BLaER1 (cell line): ENCODE measurements at regions not wholly inside any gene's neighbourhood (a gene's known extent, or its start where the extent isn't known, plus 50 kb on each side); places are given as distances from the start of the nearest gene placed in this dataset.

Source experiments
- H3K27ac ChIP-seq: shearing (Covaris generic); formaldehyde crosslinking; 2 replicates; pipeline ENCODE4 v1.8.1; 2022
- H3K27me3 ChIP-seq: shearing (Covaris generic); formaldehyde crosslinking; 2 replicates; pipeline ENCODE4 v1.8.1; 2022
- H3K36me3 ChIP-seq: shearing (Covaris generic); formaldehyde crosslinking; 2 replicates; pipeline ENCODE4 v1.8.1; 2022
- H3K4me1 ChIP-seq: shearing (Covaris generic); formaldehyde crosslinking; 2 replicates; pipeline ENCODE4 v1.8.1; 2022
- H3K4me2 ChIP-seq: shearing (Covaris generic); formaldehyde crosslinking; 2 replicates; pipeline ENCODE4 v1.8.1; 2022
- H3K4me3 ChIP-seq: shearing (Covaris generic); formaldehyde crosslinking; 2 replicates; pipeline ENCODE4 v1.8.1; 2022
- H3K9ac ChIP-seq: shearing (Covaris generic); formaldehyde crosslinking; 2 replicates; pipeline ENCODE4 v1.8.1; 2022
- H3K9me3 ChIP-seq: shearing (Covaris generic); formaldehyde crosslinking; 2 replicates; pipeline ENCODE4 v1.8.1; 2022
- H4K20me1 ChIP-seq: shearing (Covaris generic); formaldehyde crosslinking; 2 replicates; pipeline ENCODE4 v1.8.1; 2022
- Cebpa-rat ChIP-seq: shearing (Covaris generic); IDR thresholded peaks from 2 replicates; pipeline ENCODE4 v1.8.1; 2022

- no peaks in the 10 kb centered on the region for H4K20me1 ChIP-seq
- no peak overlapping the region for H3K4me2 ChIP-seq
- H3K36me3 ChIP-seq: no peaks in the 10 kb centered on the region
- no peak for TF ChIP-seq Cebpa-rat
- no peak overlapping the region for H3K4me3 ChIP-seq
- no peak overlapping the region for H3K9ac ChIP-seq
- H3K27ac ChIP-seq: no peak overlapping the region
- H3K27me3 ChIP-seq: no peaks in the 10 kb centered on the region
- H3K4me1 ChIP-seq: no peaks in the 10 kb centered on the region
- H3K9me3 ChIP-seq: no peaks in the 10 kb centered on the region
These were observed 279.4 kb upstream of the MAN1A1 start for GRCh38 chr6:119628691-119629594.

GRCh38 chr6:119627908-119628669 lies 278.5 kb upstream of the MAN1A1 start:
- H3K9ac ChIP-seq: no peak overlapping the region
- no peaks in the 10 kb centered on the region for H3K4me1 ChIP-seq
- no peak overlapping the region for H3K4me3 ChIP-seq
- H4K20me1 ChIP-seq: no peaks in the 10 kb centered on the region
- TF ChIP-seq Cebpa-rat: no peak
- no peaks in the 10 kb centered on the region for H3K27me3 ChIP-seq
- H3K36me3 ChIP-seq: no peaks in the 10 kb centered on the region
- no peaks in the 10 kb centered on the region for H3K9me3 ChIP-seq
- no peak overlapping the region for H3K27ac ChIP-seq
- no peak overlapping the region for H3K4me2 ChIP-seq

- Histone ChIP-seq H3K27ac (no peak overlapping the region), H3K4me3 (no peak overlapping the region), H4K20me1 (no peaks in the 10 kb centered on the region), H3K4me1 (no peaks in the 10 kb centered on the region), H3K27me3 (no peaks in the 10 kb centered on the region), H3K9ac (no peak overlapping the region), H3K36me3 (no peaks in the 10 kb centered on the region), H3K9me3 (no peaks in the 10 kb centered on the region), H3K4me2 (no peak overlapping the region)
- TF ChIP-seq Cebpa-rat: no peak
These were observed 277.5 kb upstream of the MAN1A1 start for GRCh38 chr6:119626884-119627619.

- Histone ChIP-seq H4K20me1 (no peaks in the 10 kb centered on the region), H3K4me3 (no peak overlapping the region), H3K4me1 (no peaks in the 10 kb centered on the region), H3K9ac (no peak overlapping the region), H3K9me3 (no peaks in the 10 kb centered on the region), H3K27ac (no peak overlapping the region), H3K36me3 (no peaks in the 10 kb centered on the region), H3K27me3 (no peaks in the 10 kb centered on the region), H3K4me2 (no peak overlapping the region)
- no peak for TF ChIP-seq Cebpa-rat
These were observed 271.4 kb upstream of the MAN1A1 start for GRCh38 chr6:119620846-119621555.

- Histone ChIP-seq H3K27me3 (no peaks in the 10 kb centered on the region), H3K27ac (no peak overlapping the region), H3K4me2 (no peak overlapping the region), H4K20me1 (no peaks in the 10 kb centered on the region), H3K4me1 (no peaks in the 10 kb centered on the region), H3K4me3 (no peak overlapping the region), H3K9ac (no peak overlapping the region), H3K9me3 (no peaks in the 10 kb centered on the region), H3K36me3 (no peaks in the 10 kb centered on the region)
- TF ChIP-seq Cebpa-rat: no peak
These were observed 264.6 kb upstream of the MAN1A1 start for GRCh38 chr6:119614138-119614537.

GRCh38 chr6:119612911-119613381 lies 263.4 kb upstream of the MAN1A1 start:
- H3K4me3 ChIP-seq: no peak overlapping the region
- no peak for TF ChIP-seq Cebpa-rat
- H3K9me3 ChIP-seq: no peaks in the 10 kb centered on the region
- no peak overlapping the region for H3K4me2 ChIP-seq
- H3K27me3 ChIP-seq: no peaks in the 10 kb centered on the region
- H3K4me1 ChIP-seq: no peaks in the 10 kb centered on the region
- H3K36me3 ChIP-seq: no peaks in the 10 kb centered on the region
- no peaks in the 10 kb centered on the region for H4K20me1 ChIP-seq
- no peak overlapping the region for H3K27ac ChIP-seq
- no peak overlapping the region for H3K9ac ChIP-seq

GRCh38 chr6:119612176-119612891 lies 262.8 kb upstream of the MAN1A1 start:
- H3K36me3 ChIP-seq: no peaks in the 10 kb centered on the region
- no peak overlapping the region for H3K4me3 ChIP-seq
- H3K9me3 ChIP-seq: no peaks in the 10 kb centered on the region
- H4K20me1 ChIP-seq: no peaks in the 10 kb centered on the region
- TF ChIP-seq Cebpa-rat: no peak
- no peak overlapping the region for H3K4me2 ChIP-seq
- no peaks in the 10 kb centered on the region for H3K27me3 ChIP-seq
- H3K9ac ChIP-seq: no peak overlapping the region
- H3K27ac ChIP-seq: no peak overlapping the region
- no peaks in the 10 kb centered on the region for H3K4me1 ChIP-seq

GRCh38 chr6:119610754-119611153 lies 261.2 kb upstream of the MAN1A1 start:
- Histone ChIP-seq H3K4me3 (no peak overlapping the region), H3K9ac (no peak overlapping the region), H3K4me1 (no peaks in the 10 kb centered on the region), H3K4me2 (no peak overlapping the region), H3K36me3 (no peaks in the 10 kb centered on the region), H3K27ac (no peak overlapping the region), H3K27me3 (no peaks in the 10 kb centered on the region), H4K20me1 (no peaks in the 10 kb centered on the region), H3K9me3 (no peaks in the 10 kb centered on the region)
- TF ChIP-seq Cebpa-rat: no peak

GRCh38 chr6:119610265-119610664 lies 260.7 kb upstream of the MAN1A1 start:
- Histone ChIP-seq H3K9ac (no peak overlapping the region), H3K4me3 (no peak overlapping the region), H4K20me1 (no peaks in the 10 kb centered on the region), H3K9me3 (no peaks in the 10 kb centered on the region), H3K27ac (no peak overlapping the region), H3K27me3 (no peaks in the 10 kb centered on the region), H3K36me3 (no peaks in the 10 kb centered on the region), H3K4me1 (no peaks in the 10 kb centered on the region), H3K4me2 (no peak overlapping the region)
- TF ChIP-seq Cebpa-rat: no peak
